ENCODE measurements at regions not wholly inside any gene's neighbourhood (a gene's known extent, or its start where the extent isn't known, plus 50 kb on each side); places are given as distances from the start of the nearest gene placed in this dataset.
A peak's percentile ranks its signal among the peaks of the same experiment; 100 is the strongest.

DNA sequence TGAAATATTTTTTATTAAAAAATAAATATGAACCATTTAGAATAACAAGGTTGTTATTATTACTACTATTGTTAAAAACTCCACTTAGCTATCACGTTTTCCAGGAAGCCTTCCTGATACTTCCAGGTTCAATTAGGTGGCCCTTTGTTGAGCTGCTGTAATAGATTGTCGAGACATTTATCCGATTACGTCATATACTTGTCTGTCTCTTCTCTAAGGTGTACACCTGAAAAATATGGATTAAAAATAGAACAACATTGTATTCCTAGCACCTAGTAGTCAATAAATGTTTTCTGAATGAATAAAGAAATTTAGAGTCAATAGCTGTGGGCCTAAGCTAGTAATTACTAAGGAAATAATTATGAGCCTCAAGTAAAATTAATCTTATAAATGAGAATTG is 359.6 kb downstream of the RNF144B start:
- H3K27ac Mint-ChIP-seq = no peak overlapping the region
- H3K4me1 Mint-ChIP-seq = no peaks in the 10 kb centered on the region
- DNase-seq (ENCODE audit: low spot score in 2 of 2) (no peak), ATAC-seq (no peak)
- no peaks in the 10 kb centered on the region for H3K36me3 Mint-ChIP-seq
- no peak overlapping the region for H3K4me3 Mint-ChIP-seq
- H3K9me3 Mint-ChIP-seq = no peaks in the 10 kb centered on the region

DNA sequence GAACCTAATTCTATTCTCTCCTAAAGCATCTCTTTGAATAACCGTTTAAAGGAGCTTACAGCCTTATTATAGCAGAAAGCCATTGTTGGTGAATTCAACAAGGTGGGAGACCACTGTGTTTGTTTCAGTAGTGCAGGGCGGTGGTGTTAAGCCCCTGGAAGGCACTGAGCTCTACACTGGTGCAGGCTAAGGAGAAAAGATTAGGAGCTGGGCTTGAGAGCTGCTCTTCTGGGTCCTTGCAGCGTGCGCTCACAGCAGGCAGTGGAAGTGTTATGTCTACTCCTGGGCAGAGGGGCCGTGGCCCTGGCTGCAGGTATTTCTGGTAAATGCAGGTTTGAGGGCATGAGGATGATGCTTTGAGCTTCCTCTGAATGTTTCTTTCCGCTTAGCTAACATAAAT is 361.2 kb downstream of the RNF144B start:
- Mint-ChIP-seq H3K4me1 (no peaks in the 10 kb centered on the region), H3K4me3 (no peak overlapping the region), H3K36me3 (no peaks in the 10 kb centered on the region), H3K9me3 (no peaks in the 10 kb centered on the region), H3K27ac (no peak overlapping the region)
- ATAC-seq (no peak), DNase-seq (ENCODE audit: low spot score in 2 of 2) (no peak)

DNA sequence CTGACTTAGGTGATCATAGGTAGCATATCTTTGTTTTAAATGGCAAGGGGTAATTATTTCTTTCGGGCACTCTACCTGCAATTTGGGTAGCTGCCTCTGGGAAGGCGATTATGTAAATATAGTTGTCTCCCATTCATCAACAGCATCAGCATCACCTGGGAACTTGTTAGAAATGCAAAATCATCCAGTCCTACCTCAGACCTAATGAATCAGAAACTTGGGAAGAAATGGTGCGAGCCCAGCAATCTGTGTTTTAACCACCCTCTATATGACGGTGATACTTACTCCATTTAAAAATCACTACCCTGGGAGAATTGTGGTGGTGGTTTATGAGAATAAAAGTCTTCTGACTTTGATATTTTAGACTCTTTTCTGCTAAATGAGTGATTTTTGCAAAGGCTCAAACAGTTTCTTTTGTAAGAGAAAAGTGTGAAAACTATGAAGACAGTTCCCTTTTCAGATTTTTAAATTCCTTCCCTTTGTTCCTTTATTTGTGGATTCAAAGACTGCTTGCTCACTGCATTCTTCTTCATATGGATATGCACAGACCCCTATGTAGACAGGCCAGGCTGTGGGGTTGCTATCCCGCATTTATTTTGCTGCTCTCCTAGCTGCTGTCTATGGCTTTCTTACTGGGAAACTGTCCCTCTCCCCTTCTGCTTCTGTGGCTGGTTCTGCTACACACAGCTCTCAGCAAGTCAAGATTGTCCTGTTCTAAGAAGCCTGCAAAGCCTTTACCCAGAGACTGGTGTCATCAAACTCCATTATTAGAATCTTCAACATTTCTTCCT is 365.3 kb downstream of the RNF144B start:
- H3K27ac Mint-ChIP-seq = no peak overlapping the region
- no peaks in the 10 kb centered on the region for H3K4me1 Mint-ChIP-seq
- no peaks in the 10 kb centered on the region for H3K36me3 Mint-ChIP-seq
- H3K4me3 Mint-ChIP-seq = no peak overlapping the region
- ATAC-seq (no peak), DNase-seq (ENCODE audit: low spot score in 2 of 2) (no peak)
- peaks cover 10% of the 10 kb centered on the region for H3K9me3 Mint-ChIP-seq

GRCh38 chr6:18753076-18753475 is 365.9 kb downstream of the RNF144B start:
- Mint-ChIP-seq H3K4me3 (no peak overlapping the region), H3K9me3 (peaks cover 10% of the 10 kb centered on the region), H3K36me3 (no peaks in the 10 kb centered on the region), H3K27ac (no peak overlapping the region), H3K4me1 (no peaks in the 10 kb centered on the region)
- no peak for DNase-seq (ENCODE audit: low spot score in 2 of 2)
- ATAC-seq = no peak

DNA sequence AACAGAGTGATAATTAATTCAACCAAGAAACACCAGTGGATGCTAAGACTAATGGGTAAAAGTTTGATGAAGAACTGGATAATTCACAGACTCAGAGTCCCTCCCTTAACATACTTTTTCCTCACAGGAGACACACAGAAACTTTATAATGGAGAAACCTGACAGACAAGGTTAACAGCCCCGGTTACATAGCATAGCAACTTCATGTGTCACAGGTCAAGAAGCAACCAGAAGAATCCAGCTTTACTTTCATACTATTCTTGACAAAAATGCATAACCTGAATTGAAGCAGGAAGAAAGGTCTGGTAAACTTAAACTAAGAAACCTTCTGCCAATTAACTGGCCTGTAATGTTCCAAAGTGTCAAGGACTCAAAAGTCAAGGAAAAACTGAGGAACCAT is 375.9 kb downstream of the RNF144B start:
- ATAC-seq = no peak
- Mint-ChIP-seq H3K27ac (no peak overlapping the region), H3K4me3 (no peak overlapping the region), H3K9me3 (peaks cover 16% of the 10 kb centered on the region), H3K4me1 (no peaks in the 10 kb centered on the region), H3K36me3 (no peaks in the 10 kb centered on the region)
- no peak for DNase-seq (ENCODE audit: low spot score in 2 of 2)

GRCh38 chr6:18784794-18785193 is 397.6 kb downstream of the RNF144B start:
- Mint-ChIP-seq H3K27ac (no peak overlapping the region), H3K9me3 (peaks cover 23% of the 10 kb centered on the region), H3K4me1 (no peaks in the 10 kb centered on the region), H3K4me3 (no peak overlapping the region), H3K36me3 (no peaks in the 10 kb centered on the region)
- DNase-seq (ENCODE audit: low spot score in 2 of 2) (no peak), ATAC-seq (no peak)

DNA sequence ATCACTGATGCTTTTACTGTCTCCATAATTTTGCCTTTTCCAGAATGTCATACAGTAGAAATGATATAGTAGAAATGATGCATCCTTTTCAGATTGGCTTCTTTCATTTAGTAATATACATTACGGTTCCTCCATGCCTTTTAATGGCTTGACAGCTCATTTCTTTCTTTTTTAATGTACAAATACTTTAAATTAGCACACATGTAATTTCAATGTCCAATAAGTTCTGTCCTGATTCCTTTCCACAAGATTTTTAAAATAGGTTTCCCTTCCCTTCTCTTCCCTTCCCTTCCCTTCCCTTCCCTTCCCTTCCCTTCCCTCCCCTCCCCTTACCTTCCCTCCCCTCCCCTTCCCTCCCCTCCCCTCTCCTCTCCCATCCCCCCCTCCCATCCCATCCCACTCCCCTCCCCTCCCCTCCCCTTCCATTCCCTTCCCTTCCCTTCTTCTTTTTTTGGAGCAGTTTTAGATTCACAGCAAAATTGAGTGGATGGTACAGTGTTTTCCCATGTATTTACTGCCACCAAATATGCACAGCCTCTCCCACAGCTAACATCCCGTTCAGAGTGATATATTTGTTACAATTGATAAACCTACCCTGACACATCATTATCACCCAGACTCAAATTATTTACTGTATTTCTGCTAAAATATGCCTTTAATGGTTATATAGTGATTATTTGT is 398.8 kb downstream of the RNF144B start:
- no peak overlapping the region for H3K27ac Mint-ChIP-seq
- no peak for DNase-seq (ENCODE audit: low spot score in 2 of 2)
- no peaks in the 10 kb centered on the region for H3K36me3 Mint-ChIP-seq
- no peak for ATAC-seq
- H3K4me3 Mint-ChIP-seq = no peak overlapping the region
- H3K4me1 Mint-ChIP-seq = no peaks in the 10 kb centered on the region
- peaks cover 26% of the 10 kb centered on the region for H3K9me3 Mint-ChIP-seq

DNA sequence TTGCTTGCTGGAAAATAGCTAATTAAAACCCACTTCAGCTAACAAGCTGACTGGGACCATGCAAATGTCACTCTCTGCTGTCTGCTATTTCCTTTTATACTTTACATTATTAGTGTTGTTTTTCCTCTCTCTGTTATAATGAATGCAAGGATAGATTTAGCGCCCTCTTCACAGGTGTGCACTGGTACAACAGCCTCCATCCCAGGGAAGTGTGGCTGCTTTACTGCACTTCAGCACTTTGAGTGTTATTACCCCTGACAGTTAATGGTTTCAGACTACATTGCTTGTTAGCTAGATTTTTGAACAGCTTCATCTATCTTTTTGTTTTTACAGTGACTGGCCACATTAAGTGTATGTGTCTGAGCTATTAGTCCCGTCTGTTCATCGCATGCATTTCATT is 405.7 kb downstream of the RNF144B start:
- no peaks in the 10 kb centered on the region for H3K4me1 Mint-ChIP-seq
- no peak overlapping the region for H3K4me3 Mint-ChIP-seq
- no peak for DNase-seq (ENCODE audit: low spot score in 2 of 2)
- H3K27ac Mint-ChIP-seq = no peak overlapping the region
- ATAC-seq = no peak
- H3K9me3 Mint-ChIP-seq = peaks cover 34% of the 10 kb centered on the region
- no peaks in the 10 kb centered on the region for H3K36me3 Mint-ChIP-seq

GRCh38 chr6:18795726-18796125 is 408.6 kb downstream of the RNF144B start:
- Mint-ChIP-seq H3K4me3 (no peak overlapping the region), H3K9me3 (peaks cover 39% of the 10 kb centered on the region), H3K4me1 (no peaks in the 10 kb centered on the region), H3K36me3 (no peaks in the 10 kb centered on the region), H3K27ac (no peak overlapping the region)
- ATAC-seq = no peak
- no peak for DNase-seq (ENCODE audit: low spot score in 2 of 2)

DNA sequence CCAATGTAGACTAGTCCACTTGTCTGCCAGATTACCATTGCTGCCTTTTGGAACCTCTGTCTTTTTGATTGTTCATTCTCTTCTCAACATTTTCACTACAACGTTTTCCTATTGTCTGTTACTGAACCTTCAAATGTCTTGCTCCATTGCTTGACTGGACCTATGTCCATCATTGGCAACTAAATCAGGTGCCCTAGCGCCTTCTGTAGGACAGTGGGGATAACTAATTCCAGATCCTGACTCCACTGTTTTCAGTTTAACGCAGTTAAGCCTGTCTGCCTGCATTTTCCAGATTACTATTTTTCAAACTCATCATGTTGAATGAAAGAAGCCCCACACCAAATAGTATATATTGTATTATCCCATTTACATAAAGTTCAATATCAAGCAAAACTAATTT is 433.6 kb downstream of the RNF144B start:
- H3K36me3 Mint-ChIP-seq = no peaks in the 10 kb centered on the region
- H3K9me3 Mint-ChIP-seq = peaks cover 14% of the 10 kb centered on the region
- DNase-seq (ENCODE audit: low spot score in 2 of 2) = no peak
- H3K27ac Mint-ChIP-seq = no peak overlapping the region
- H3K4me3 Mint-ChIP-seq = no peak overlapping the region
- no peaks in the 10 kb centered on the region for H3K4me1 Mint-ChIP-seq
- ATAC-seq = no peak

- ATAC-seq (no peak), DNase-seq (ENCODE audit: low spot score in 2 of 2) (peak; percentile 9 to 67)
- Mint-ChIP-seq H3K36me3 (no peaks in the 10 kb centered on the region), H3K9me3 (peaks cover 26% of the 10 kb centered on the region), H3K4me1 (no peaks in the 10 kb centered on the region), H3K4me3 (no peak overlapping the region), H3K27ac (no peak overlapping the region)
These were observed 436.7 kb downstream of the RNF144B start for GRCh38 chr6:18823782-18824386.

DNA sequence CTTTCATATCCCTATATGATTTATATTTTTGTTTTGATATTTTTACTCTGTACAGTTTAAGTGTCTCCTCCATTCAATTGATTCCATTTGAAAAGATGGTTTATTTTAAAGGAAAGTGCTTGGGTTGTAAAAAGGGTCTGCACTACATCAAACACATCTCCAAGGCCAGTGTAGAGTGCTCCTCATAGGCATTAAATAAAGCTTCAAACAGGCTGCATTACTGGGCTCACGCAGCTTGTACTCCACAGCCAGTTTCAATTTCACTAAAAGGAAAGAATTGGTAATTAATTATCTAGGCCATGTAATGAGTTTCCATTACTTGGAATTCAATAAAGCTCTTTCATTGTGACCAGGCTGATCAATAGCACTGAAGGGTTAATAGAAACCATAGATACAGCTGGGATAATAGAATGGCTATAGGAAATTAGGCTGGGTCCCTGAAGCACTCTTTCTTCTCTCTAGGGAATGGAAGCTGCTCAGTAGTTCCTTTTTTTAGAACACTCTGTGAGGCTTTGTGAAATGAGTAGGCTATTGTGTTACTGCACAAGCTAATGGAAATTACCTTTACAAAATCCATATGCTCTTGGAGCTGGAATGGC is 442.2 kb downstream of the RNF144B start:
- Mint-ChIP-seq H3K4me1 (no peaks in the 10 kb centered on the region), H3K4me3 (no peak overlapping the region), H3K9me3 (peaks cover 22% of the 10 kb centered on the region), H3K27ac (no peak overlapping the region), H3K36me3 (no peaks in the 10 kb centered on the region)
- no peak for DNase-seq (ENCODE audit: low spot score in 2 of 2)
- ATAC-seq = no peak

GRCh38 chr6:18835976-18836375 is 448.8 kb downstream of the RNF144B start:
- Mint-ChIP-seq H3K36me3 (no peaks in the 10 kb centered on the region), H3K4me1 (no peaks in the 10 kb centered on the region), H3K4me3 (no peak overlapping the region), H3K9me3 (peaks cover 8% of the 10 kb centered on the region), H3K27ac (no peak overlapping the region)
- no peak for ATAC-seq
- DNase-seq (ENCODE audit: low spot score in 2 of 2) = no peak

DNA sequence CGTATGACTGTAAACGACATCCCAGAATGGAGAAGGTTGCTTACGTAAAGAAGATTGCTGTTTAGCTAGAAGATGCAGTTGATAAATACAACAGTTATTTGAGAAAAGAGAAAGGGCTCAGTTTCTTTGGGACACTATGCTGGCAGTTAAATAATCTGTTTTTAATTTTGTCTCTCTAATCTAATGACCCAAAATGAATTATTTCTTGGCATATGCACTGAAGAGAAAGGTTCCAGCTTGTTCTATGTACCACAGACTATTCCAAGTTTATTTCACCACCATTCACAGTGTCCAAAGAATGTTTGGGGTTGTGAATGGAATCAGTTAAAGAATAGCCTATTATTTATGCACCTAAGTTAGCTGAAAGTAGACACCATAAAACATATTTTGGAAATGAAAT is 449.9 kb downstream of the RNF144B start:
- Mint-ChIP-seq H3K4me1 (no peaks in the 10 kb centered on the region), H3K4me3 (no peak overlapping the region), H3K36me3 (no peaks in the 10 kb centered on the region), H3K9me3 (peaks cover 6% of the 10 kb centered on the region), H3K27ac (no peak overlapping the region)
- no peak for ATAC-seq
- no peak for DNase-seq (ENCODE audit: low spot score in 2 of 2)

- no peak for ATAC-seq
These were observed 455.4 kb downstream of the RNF144B start for GRCh38 chr6:18842534-18842933.

GRCh38 chr6:18845896-18846295 is 458.7 kb downstream of the RNF144B start:
- Mint-ChIP-seq H3K9me3 (peaks cover 12% of the 10 kb centered on the region), H3K4me1 (no peaks in the 10 kb centered on the region), H3K4me3 (no peak overlapping the region), H3K27ac (no peak overlapping the region), H3K36me3 (no peaks in the 10 kb centered on the region)
- ATAC-seq = no peak
- DNase-seq (ENCODE audit: low spot score in 2 of 2) = no peak

More at GRCh38 chr6:18842534-18842933, 455.4 kb downstream of the RNF144B start:
- Mint-ChIP-seq H3K9me3 (peaks cover 6% of the 10 kb centered on the region), H3K4me3 (no peak overlapping the region), H3K4me1 (no peaks in the 10 kb centered on the region), H3K27ac (no peak overlapping the region), H3K36me3 (no peaks in the 10 kb centered on the region)
- no peak for DNase-seq (ENCODE audit: low spot score in 2 of 2)
